Fibroblast of lung (primary cell): ENCODE measurements at regions not wholly inside any gene's neighbourhood (a gene's known extent, or its start where the extent isn't known, plus 50 kb on each side); places are given as distances from the start of the nearest gene placed in this dataset.

Source experiments
- CTCF ChIP-seq, 2 donors: IDR thresholded peaks in 1 of 2; conservative IDR thresholded peaks in 1 of 2; 1 replicate in 1 of 2; 2 replicates in 1 of 2; pipeline ENCODE4 v1.5.1; 2011 to 2012; ENCODE audit warnings: low read length in 2 of 2, control low read depth in 1 of 2, inconsistent platforms in 1 of 2, low read depth in 1 of 2, mild to moderate bottlenecking in 1 of 2
- EZH2 ChIP-seq: IDR thresholded peaks from 2 replicates; pipeline ENCODE4 v1.5.1; 2012; ENCODE audit warnings: low read length, control low read depth, mild to moderate bottlenecking; ENCODE audit errors: missing control alignments

- no peak for TF ChIP-seq CTCF (conservative IDR thresholded peaks at IDR 0.05 in 1 of 2, IDR thresholded peaks at IDR 0.05 in 1 of 2; ENCODE audit: low read depth in 1 of 2, low read length in 2 of 2)
- no peak for TF ChIP-seq EZH2
Observed at GRCh38 chr18:22765896-22766295, 167.2 kb upstream of the RBBP8 start.
